Keratinocyte (primary cell): ENCODE measurements at regions not wholly inside any gene's neighbourhood (a gene's known extent, or its start where the extent isn't known, plus 50 kb on each side); places are given as distances from the start of the nearest gene placed in this dataset.

Experiments
- DNase-seq: peaks from one replicate; pipeline ENCODE4 v3.0.0-alpha.2; 2011; ENCODE audit warnings: low read depth, missing footprints, low spot score
- FAIRE-seq: peaks from 2 replicates; lab custom pipeline; 2011; peaks lifted over from hg19 to GRCh38; lab: Jason Lieb, UNC
- H2AFZ ChIP-seq: 2 replicates; pipeline ENCODE4 v1.6.0; 2012; ENCODE audit warnings: low read length, control low read depth, inconsistent platforms; ENCODE audit not compliant: control insufficient read depth
- H3K27ac ChIP-seq: 2 replicates; pipeline ENCODE4 v1.5.1; 2011; ENCODE audit warnings: low read length; ENCODE audit not compliant: control insufficient read depth, insufficient read depth
- H3K27me3 ChIP-seq: 3 replicates; pipeline ENCODE4 v1.6.0; 2011; ENCODE audit warnings: low read length; ENCODE audit not compliant: control insufficient read depth, insufficient read depth; ENCODE audit errors: extremely low read depth
- H3K36me3 ChIP-seq, 2 experiments: 2 replicates in 1 of 2; 3 replicates in 1 of 2; pipeline ENCODE4 v1.5.1; 2011; ENCODE audit warnings: low read length in 2 of 2, mild to moderate bottlenecking in 1 of 2; ENCODE audit not compliant: control insufficient read depth in 2 of 2, insufficient read depth in 2 of 2; ENCODE audit errors: extremely low read depth in 1 of 2
- H3K4me1 ChIP-seq: 3 replicates; pipeline ENCODE4 v1.5.1; 2011; ENCODE audit warnings: low read length; ENCODE audit not compliant: control insufficient read depth, insufficient read depth; ENCODE audit errors: extremely low read depth
- H3K4me2 ChIP-seq: 3 replicates; pipeline ENCODE4 v1.6.0; 2011; ENCODE audit warnings: low read depth, low read length; ENCODE audit not compliant: control insufficient read depth, insufficient read depth; ENCODE audit errors: extremely low read depth
- H3K4me3 ChIP-seq, 3 experiments: fragments of 200-600 bp in 1 of 3; sonication (generic) in 1 of 3; 2 replicates in 2 of 3; 3 replicates in 1 of 3; pipeline ENCODE4 v1.5.1; 2011 to 2016; ENCODE audit warnings: low read length in 3 of 3, mild to moderate bottlenecking in 3 of 3, control low read depth in 2 of 3, inconsistent platforms in 1 of 3, low read depth in 1 of 3, mixed read lengths in 1 of 3, mixed run types in 1 of 3, moderate library complexity in 1 of 3; ENCODE audit not compliant: control insufficient read depth in 2 of 3, insufficient read depth in 2 of 3; ENCODE audit errors: extremely low read depth in 1 of 3
- H3K79me2 ChIP-seq: 2 replicates; pipeline ENCODE4 v1.6.0; 2012; ENCODE audit warnings: low read length; ENCODE audit not compliant: control insufficient read depth, insufficient read depth
- H3K9ac ChIP-seq: 3 replicates; pipeline ENCODE4 v1.6.0; 2011; ENCODE audit warnings: low read length; ENCODE audit not compliant: control insufficient read depth, insufficient read depth; ENCODE audit errors: extremely low read depth
- H3K9me1 ChIP-seq: 3 replicates; pipeline ENCODE4 v1.6.0; 2011; ENCODE audit warnings: low read length; ENCODE audit not compliant: control insufficient read depth, insufficient read depth; ENCODE audit errors: extremely low read depth
- H3K9me3 ChIP-seq: 2 replicates; pipeline ENCODE4 v1.5.1; 2012; ENCODE audit warnings: low read depth, low read length; ENCODE audit not compliant: control insufficient read depth
- H4K20me1 ChIP-seq: 3 replicates; pipeline ENCODE4 v1.6.0; 2011; ENCODE audit warnings: low read length; ENCODE audit not compliant: control insufficient read depth, insufficient read depth; ENCODE audit errors: extremely low read depth
- CTCF ChIP-seq, 3 experiments: IDR thresholded peaks in 1 of 3; conservative IDR thresholded peaks in 1 of 3; optimal IDR thresholded peaks in 1 of 3; 2 replicates in 2 of 3; 3 replicates in 1 of 3; pipeline versions ENCODE3 to v1.5.1; 2011; ENCODE audit warnings: low read length in 3 of 3, mild to moderate bottlenecking in 3 of 3, moderate library complexity in 2 of 3, control low read depth in 1 of 3, inconsistent platforms in 1 of 3; ENCODE audit not compliant: insufficient read depth in 2 of 3; ENCODE audit errors: extremely low read depth in 1 of 3
- EZH2 ChIP-seq: IDR thresholded peaks from one replicate; pipeline ENCODE4 v1.6.1; 2012; ENCODE audit warnings: inconsistent platforms, mild to moderate bottlenecking, low read length, moderate library complexity
- dilution Hi-C: fragments of 300-500 bp; cut with MboI; formaldehyde crosslinking; loops from one replicate; pipeline ENCODE4 v1.7.0; 2020; ENCODE audit warnings: low sequenced_read_pairs; ENCODE audit not compliant: extremely low pct_ligation_motif_present

DNA sequence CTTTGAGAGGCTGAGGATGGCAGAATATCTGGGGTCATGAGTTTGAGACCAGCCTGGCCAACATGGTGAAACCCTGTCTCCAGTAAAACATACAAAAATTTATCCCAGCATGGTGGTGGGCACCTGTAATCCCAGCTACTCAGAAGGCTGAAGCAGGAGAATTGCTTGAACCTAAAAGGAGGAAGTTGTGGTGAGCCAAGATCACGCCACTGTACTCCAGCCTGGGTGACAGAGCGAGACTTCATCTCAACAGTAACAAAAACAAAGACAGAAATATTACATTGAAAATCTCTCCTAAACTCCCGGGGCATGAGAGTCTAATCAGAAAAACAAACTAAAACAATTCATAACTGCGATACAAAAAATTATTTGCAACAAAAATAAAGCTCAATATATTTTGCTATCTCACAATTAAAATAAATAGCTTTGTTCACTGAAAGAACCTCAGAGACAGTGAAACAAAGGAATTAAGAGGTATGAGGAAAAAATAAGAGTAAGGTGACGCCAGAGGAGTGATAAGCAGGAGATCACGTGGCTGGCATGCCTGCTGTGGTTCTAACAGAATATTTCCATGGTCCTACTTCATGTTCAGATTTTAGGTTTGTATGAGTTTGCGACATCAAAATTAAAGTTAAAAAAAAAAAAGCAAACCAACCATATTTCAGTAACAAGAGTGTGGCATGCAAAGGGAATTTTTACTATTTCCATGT is 527.7 kb upstream of the POM121L12 start:
- no peaks in the 10 kb centered on the region for H3K9me3 ChIP-seq
- no peaks in the 10 kb centered on the region for H3K36me3 ChIP-seq
- H3K79me2 ChIP-seq, result no peaks in the 10 kb centered on the region
- no peak overlapping the region for H3K4me3 ChIP-seq
- TF ChIP-seq EZH2 (no peak), CTCF (optimal IDR thresholded peaks at IDR 0.05 in 1 of 3, IDR thresholded peaks at IDR 0.05 in 1 of 3, conservative IDR thresholded peaks at IDR 0.05 in 1 of 3; ENCODE audit: extremely low read depth in 1 of 3, insufficient read depth in 2 of 3, low read length in 3 of 3) (no peak)
- no peaks in the 10 kb centered on the region for H3K27me3 ChIP-seq
- H2AFZ ChIP-seq, result no peak overlapping the region
- H3K9ac ChIP-seq, result no peak overlapping the region
- no peak overlapping the region for H3K4me2 ChIP-seq
- no peak for FAIRE-seq
- dilution Hi-C loops, result no loop called here
- H3K27ac ChIP-seq, result no peak overlapping the region
- H4K20me1 ChIP-seq, result no peaks in the 10 kb centered on the region
- no peak for DNase-seq
- H3K9me1 ChIP-seq, result no peaks in the 10 kb centered on the region
- no peaks in the 10 kb centered on the region for H3K4me1 ChIP-seq

GRCh38 chr7:52506325-52506724 is 529.1 kb upstream of the POM121L12 start:
- dilution Hi-C loops, result no loop called here
- no peak for FAIRE-seq

More at GRCh38 chr7:52506325-52506724, 529.1 kb upstream of the POM121L12 start:
- no peak for DNase-seq
- no peaks in the 10 kb centered on the region for H3K27me3 ChIP-seq
- H3K9ac ChIP-seq, result no peak overlapping the region
- no peaks in the 10 kb centered on the region for H3K9me3 ChIP-seq
- H4K20me1 ChIP-seq, result no peaks in the 10 kb centered on the region
- no peak overlapping the region for H3K4me2 ChIP-seq
- no peaks in the 10 kb centered on the region for H3K36me3 ChIP-seq
- H2AFZ ChIP-seq, result no peak overlapping the region
- TF ChIP-seq CTCF (optimal IDR thresholded peaks at IDR 0.05 in 1 of 3, IDR thresholded peaks at IDR 0.05 in 1 of 3, conservative IDR thresholded peaks at IDR 0.05 in 1 of 3; ENCODE audit: extremely low read depth in 1 of 3, insufficient read depth in 2 of 3, low read length in 3 of 3) (no peak), EZH2 (no peak)
- H3K4me3 ChIP-seq, result no peak overlapping the region
- no peak overlapping the region for H3K27ac ChIP-seq
- H3K4me1 ChIP-seq, result no peaks in the 10 kb centered on the region
- H3K9me1 ChIP-seq, result no peaks in the 10 kb centered on the region
- H3K79me2 ChIP-seq, result no peaks in the 10 kb centered on the region
